HG03060 (cell line): ENCODE measurements at regions not wholly inside any gene's neighbourhood (a gene's known extent, or its start where the extent isn't known, plus 50 kb on each side); places are given as distances from the start of the nearest gene placed in this dataset.
"Not testable (repeated sequence)": the region's sequence is repeated elsewhere in the genome, so short reads cannot be mapped to it uniquely, and the experiment has no call there.

Experiments used
- ATAC-seq: cut with Tn5 transposase; IDR thresholded peaks from one replicate; pipeline ENCODE4 v1.9.1; 2021; ENCODE audit warnings: low read depth, moderate number of reproducible peaks; ENCODE audit not compliant: unreplicated experiment

GRCh38 chr4:170389411-170389810, 299.7 kb upstream of the AADAT start:
- ATAC-seq: no peak

- ATAC-seq: no peak
Measured at GRCh38 chr4:170388255-170388654, 298.5 kb upstream of the AADAT start.

GRCh38 chr4:170386971-170387370, 297.2 kb upstream of the AADAT start:
- no peak for ATAC-seq

- ATAC-seq: no peak
Measured at GRCh38 chr4:170386511-170386910, 296.8 kb upstream of the AADAT start.

DNA sequence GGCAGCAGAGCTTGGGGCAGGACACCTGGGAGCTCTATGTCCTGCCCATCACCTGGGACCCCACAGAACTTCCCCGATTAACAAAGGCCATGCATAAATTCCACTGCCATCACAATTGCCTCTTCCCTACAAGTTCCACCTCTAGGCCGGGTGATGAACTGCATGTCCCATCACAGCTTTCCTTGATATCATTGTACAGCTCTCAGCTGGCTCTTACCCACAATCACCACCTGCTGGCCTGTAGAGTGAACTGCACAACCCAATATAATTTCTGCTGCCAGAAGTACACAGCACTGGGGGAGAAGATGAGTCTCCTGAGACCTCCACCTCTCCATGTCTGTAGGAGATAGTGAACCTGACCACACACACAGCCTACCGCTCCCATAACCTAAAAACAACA, 285.0 kb upstream of the AADAT start:
- ATAC-seq: peak; percentile 100

- no peak for ATAC-seq
Measured at GRCh38 chr4:170348945-170349344, 259.2 kb upstream of the AADAT start.

DNA sequence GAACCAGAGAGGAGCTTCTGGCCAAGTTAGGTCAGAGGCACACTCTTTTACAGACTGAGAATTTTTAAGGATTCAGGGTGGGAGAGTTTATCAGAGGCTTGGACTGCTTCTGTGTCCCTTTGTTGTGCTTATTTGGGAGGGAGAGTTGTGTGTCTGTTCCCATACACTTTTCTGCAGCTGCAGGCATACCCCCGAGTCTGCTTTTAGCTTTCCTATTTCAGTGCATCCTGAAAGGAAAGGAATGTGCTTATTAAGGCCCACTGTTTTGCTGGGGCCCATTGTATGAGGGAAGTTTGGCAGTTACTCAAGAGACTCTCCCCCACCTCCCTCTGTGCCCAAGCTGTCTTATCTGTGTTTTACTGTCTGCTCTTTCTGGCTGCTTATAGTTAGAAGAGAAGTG, 257.4 kb upstream of the AADAT start:
- ATAC-seq: not testable (repeated sequence)

- ATAC-seq: no peak
Measured at GRCh38 chr4:170339522-170339921, 249.8 kb upstream of the AADAT start.

- ATAC-seq: peak; percentile 93
Measured at GRCh38 chr4:170336238-170336775, 246.6 kb upstream of the AADAT start.

DNA sequence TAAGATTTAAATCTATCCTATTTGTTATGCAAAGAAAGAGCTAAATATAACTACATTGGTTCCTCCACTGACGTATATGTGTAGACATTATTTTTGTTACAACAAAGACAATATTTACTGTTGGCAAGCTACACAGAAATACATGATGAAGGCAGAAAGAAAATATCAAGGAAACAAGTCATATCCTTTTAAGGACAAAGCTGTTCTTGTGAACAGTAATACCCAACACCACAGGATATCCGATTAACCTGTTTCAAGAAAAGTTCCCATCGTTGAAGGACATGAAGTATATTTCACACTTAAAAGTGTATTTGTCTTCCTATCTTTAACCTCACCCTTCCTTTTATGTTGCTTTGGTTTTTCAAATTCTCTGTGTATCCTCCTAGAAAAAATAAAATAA, 235.8 kb upstream of the AADAT start:
- no peak for ATAC-seq

- no peak for ATAC-seq
Measured at GRCh38 chr4:170323623-170324022, 233.9 kb upstream of the AADAT start.

GRCh38 chr4:170307182-170307581, 217.4 kb upstream of the AADAT start:
- ATAC-seq: no peak

GRCh38 chr4:170306208-170306607, 216.5 kb upstream of the AADAT start:
- ATAC-seq: no peak

- no peak for ATAC-seq
Measured at GRCh38 chr4:170305627-170306026, 215.9 kb upstream of the AADAT start.

DNA sequence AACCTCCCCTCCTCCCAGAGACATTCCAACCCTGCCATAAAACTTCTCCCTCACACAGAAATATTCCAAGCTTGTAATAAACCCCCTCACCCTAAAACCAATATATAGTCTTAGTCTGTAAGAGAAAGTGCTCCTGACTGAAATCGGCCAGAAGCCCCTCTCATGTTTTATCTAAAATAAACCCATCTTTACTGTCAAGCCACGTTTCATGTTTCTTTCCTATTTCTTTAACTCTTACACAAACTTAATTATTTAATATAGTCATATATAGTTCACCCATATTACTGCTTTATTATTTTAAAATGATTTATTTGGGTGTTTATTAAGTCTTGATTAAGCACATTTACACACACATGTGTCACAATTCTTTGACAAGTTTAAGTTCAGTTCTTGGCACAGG, 191.3 kb upstream of the AADAT start:
- no peak for ATAC-seq

DNA sequence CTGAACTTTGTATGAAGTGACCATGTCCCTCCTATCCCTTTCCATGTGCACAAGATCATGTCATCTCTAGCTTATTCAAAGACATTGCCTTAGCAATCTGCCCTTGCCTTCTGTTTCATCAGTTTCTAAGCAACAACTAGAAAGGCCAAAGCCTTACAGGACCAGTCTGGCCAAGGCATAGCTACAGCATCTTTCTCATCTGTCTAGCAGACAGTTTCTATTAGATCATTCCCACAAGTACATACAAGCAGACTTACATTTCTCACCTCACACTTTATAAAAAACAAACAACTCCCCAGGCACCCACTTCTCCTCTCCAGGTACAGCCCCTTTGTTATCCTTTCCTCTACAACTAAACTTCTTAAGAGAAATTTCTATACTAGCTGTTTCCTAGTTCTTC, 188.7 kb upstream of the AADAT start:
- ATAC-seq: no peak

DNA sequence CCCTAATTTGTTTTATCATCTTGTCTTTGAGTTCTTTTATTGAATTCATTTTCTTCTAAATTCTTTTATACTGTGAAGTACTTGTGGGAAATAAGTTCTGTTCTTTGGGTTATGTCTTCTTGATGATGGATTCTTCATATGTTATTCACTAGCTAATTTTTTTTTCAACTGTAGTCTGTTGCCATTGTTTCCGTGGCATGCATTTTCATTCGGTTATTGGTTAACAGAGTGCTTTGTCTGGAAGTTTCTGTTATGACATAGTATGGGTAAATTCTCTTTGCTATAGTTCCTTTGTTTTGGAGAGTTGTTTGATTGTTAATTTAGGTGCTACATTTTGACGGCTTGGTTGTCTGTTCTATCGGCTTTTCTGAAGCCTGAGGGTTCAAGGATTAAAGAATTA, 184.9 kb upstream of the AADAT start:
- ATAC-seq: no peak

GRCh38 chr4:170272959-170273358, 183.2 kb upstream of the AADAT start:
- ATAC-seq: no peak

- ATAC-seq: no peak
Measured at GRCh38 chr4:170271723-170272122, 182.0 kb upstream of the AADAT start.

- ATAC-seq: no peak
Measured at GRCh38 chr4:170270628-170271027, 180.9 kb upstream of the AADAT start.

- ATAC-seq: no peak
Measured at GRCh38 chr4:170269950-170270349, 180.2 kb upstream of the AADAT start.

DNA sequence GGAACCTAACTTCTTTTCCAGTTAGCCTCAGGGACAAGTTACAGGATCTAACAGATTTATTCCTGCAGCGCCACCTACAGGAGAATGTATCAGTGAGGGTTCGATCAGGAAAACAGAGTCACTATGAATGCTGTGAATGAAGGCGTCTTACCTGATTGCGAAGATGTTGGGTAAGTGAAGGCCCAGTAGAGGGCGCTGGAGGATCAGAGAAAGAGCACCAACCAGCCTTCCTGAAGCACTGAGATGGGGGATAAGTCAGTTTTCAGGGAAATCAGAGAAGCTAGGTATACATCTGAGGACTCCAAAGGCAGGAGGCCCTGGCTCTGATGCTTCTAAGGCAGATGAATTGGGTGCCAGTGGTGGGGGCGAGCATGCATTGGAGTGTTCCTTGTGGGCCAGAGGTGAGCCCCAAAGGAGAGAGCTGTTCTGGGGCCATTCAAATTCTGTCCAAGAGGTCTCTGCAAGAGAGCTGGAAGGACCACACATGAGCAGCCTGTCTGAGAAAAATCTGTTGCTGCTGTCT, 169.9 kb upstream of the AADAT start:
- peak; percentile 98 for ATAC-seq

- no peak for ATAC-seq
Measured at GRCh38 chr4:170256807-170257206, 167.1 kb upstream of the AADAT start.
